ENCODE measurements at regions not wholly inside any gene's neighbourhood (a gene's known extent, or its start where the extent isn't known, plus 50 kb on each side); places are given as distances from the start of the nearest gene placed in this dataset.

GRCh38 chr5:143635146-143635752 is 176.7 kb upstream of the HMHB1 start:
- no peak for TF ChIP-seq CTCF (IDR thresholded peaks at IDR 0.05; ENCODE audit: poor library complexity)
- TF ChIP-seq EZH2 (IDR thresholded peaks at IDR 0.05; ENCODE audit: borderline replicate concordance) = no peak
- TF ChIP-seq EZH2phosphoT487 (IDR thresholded peaks at IDR 0.05; ENCODE audit: low read depth, severe bottlenecking, unreplicated experiment) = no peak

Measured in hepatocyte (in vitro differentiated cells).